GM13977 (cell line): ENCODE measurements at regions not wholly inside any gene's neighbourhood (a gene's known extent, or its start where the extent isn't known, plus 50 kb on each side); places are given as distances from the start of the nearest gene placed in this dataset.

Experiments
- DNase-seq: peaks from one replicate; pipeline ENCODE4 v3.0.0; 2012; ENCODE audit warnings: low spot score
- in situ Hi-C: fragments of 300-500 bp; cut with MboI; formaldehyde crosslinking; loops from one replicate; pipeline ENCODE4 v1.12.0; 2022; ENCODE audit warnings: low sequenced_read_pairs, low pct_unique_long_range_greater_than_20kb, mixed read lengths, inconsistent platforms; ENCODE audit not compliant: unreplicated experiment
- TF ChIP-seq, protein P1 (sequence below): IDR thresholded peaks from 2 replicates; pipeline ENCODE4 v1.5.1; 2012; ENCODE audit warnings: mild to moderate bottlenecking, control low read depth; ENCODE audit not compliant: insufficient read depth; ENCODE audit errors: extremely low read depth, missing control alignments

DNA sequence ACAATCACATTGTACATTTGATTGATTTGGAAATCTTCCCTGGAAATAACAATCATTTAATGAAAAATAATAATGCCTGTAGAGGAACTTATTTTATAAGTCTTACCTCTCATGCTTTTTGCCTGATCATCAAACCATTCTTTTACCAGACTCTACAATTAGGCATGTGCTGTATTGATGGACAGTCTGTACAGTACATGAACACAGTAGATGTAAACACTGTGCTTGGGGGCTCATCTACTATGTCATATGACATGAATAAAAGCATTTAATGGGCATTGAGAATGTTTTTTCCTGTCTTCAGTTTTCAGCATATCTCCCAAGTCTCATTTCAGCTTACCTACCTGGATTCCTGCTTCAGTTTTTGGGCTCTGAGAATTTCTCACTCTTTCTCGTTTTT, 1070.9 kb downstream of the STIM2 start:
- DNase-seq = no peak
- TF ChIP-seq, protein P1, sequence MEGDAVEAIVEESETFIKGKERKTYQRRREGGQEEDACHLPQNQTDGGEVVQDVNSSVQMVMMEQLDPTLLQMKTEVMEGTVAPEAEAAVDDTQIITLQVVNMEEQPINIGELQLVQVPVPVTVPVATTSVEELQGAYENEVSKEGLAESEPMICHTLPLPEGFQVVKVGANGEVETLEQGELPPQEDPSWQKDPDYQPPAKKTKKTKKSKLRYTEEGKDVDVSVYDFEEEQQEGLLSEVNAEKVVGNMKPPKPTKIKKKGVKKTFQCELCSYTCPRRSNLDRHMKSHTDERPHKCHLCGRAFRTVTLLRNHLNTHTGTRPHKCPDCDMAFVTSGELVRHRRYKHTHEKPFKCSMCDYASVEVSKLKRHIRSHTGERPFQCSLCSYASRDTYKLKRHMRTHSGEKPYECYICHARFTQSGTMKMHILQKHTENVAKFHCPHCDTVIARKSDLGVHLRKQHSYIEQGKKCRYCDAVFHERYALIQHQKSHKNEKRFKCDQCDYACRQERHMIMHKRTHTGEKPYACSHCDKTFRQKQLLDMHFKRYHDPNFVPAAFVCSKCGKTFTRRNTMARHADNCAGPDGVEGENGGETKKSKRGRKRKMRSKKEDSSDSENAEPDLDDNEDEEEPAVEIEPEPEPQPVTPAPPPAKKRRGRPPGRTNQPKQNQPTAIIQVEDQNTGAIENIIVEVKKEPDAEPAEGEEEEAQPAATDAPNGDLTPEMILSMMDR = no peak
- in situ Hi-C loops = no loop called here

DNA sequence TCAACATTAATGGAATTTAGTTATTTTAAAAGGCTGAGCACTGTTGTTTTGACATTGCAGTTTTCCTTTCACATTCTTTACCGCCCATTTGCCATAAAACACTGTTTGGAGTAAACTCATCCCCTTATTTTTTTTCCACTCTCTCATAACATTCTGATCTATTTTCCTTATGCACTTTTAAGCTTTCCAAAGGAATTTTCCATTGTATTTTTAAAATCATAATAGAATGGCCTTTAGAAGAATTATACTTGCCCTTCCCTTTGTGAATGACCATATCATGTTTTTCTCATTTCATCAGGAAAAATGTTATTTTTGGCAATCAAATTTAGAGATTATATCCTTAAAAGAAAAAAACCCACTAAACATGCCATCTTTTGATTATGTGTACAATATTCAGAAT, 1074.2 kb downstream of the STIM2 start:
- in situ Hi-C loops = no loop called here
- TF ChIP-seq, protein P1 = no peak
- no peak for DNase-seq

DNA sequence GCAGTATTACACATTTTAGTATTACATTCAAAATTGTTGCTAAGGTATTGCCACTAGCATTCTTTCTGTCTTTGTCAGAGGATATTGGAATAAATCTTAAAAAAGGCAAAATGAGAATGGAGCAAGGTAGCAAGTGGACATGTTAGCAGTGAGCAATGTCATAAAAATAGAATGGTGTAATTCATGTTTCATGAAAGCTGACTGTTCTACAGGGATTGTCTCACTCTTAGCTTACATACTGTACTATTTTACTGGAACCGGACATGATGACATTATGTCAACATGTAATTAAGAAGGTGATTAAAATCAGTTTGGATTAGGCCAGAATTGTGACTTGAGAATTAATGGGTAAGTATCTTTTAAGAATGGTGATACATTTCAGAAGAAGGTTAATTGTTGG, 1086.2 kb downstream of the STIM2 start:
- in situ Hi-C loops = no loop called here
- TF ChIP-seq, protein P1 = no peak
- DNase-seq = no peak

DNA sequence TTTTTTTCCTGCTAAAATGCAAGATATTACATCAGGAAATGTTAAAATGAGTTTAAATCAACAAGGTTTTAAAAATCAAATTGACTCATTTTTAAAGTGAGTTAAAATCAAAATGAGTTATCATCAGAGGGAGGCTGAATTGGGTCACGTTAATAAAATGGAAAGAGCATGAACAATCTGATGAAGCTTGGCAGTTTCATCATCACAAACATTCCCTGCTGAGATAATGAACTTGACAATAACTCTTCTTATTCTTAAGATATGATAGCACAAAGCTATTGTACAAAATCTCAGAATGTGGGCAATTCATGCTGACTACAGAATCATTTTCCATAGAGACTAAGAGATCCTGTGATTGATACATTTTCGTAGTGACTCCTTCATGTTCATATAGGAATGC, 1086.7 kb downstream of the STIM2 start:
- in situ Hi-C loops = no loop called here
- TF ChIP-seq, protein P1 = no peak
- DNase-seq = no peak

DNA sequence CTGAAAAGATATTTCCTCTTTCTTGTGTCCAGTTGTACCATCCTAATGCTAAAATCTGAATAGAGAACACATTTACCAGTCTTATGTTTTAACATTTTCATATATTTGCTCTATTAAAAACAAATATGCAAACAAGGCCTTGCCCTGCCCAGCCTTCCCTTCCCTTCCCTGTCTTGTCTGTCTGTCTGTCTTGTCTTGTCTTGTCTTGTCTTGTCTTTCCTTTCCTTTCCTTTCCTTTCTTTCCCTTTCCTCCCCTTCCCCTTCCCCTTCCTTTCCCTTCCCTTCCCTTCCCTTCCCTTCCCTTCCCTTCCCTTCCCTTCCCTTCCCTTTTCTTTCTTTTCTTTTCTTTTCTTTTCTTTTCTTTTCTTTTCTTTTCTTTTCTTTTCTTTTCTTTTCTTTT, 1103.5 kb downstream of the STIM2 start:
- no peak for DNase-seq
- TF ChIP-seq, protein P1 = no peak
- in situ Hi-C loops = no loop called here

DNA sequence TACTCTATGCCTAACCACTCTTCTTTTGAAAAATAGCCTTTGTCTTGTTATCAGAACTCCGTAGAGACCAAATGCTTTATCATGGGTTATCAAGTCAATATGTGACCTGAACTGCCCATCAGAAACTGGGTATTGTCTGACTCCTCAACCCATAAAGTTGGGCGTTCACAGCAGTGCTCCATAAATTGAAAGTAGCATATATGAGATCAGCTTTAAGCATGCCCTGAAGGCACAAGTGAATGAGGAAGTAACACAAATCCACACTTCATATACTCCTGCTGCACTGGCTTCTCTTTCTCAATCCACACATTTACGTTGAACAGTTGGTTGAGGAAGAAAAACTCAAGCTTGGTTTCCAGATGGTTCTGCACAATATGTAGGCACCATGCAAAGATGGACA, 1106.0 kb downstream of the STIM2 start:
- in situ Hi-C loops = no loop called here
- TF ChIP-seq, protein P1 = no peak
- no peak for DNase-seq

DNA sequence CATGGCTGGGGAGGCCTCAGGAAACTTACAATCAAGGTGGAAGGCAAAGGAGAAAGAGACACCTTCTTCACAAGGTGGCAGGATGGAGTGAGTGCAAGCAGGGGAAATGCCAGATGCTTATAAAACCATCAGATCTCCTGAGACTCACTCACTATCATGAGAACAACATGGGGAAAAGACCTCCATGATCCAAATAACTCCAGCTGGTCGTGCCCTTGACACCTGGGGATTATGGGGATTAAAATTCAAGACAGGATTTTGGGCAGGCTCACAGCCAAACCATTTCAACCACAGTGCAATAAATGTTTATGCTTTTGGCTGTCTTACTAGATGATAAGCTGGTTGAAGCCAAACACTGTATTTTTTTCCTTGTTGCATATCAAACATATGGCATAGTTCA, 1112.4 kb downstream of the STIM2 start:
- TF ChIP-seq, protein P1 = no peak
- in situ Hi-C loops = no loop called here

More for the DNA sequence above, 1112.4 kb downstream of the STIM2 start:
- no peak for DNase-seq
